ENCODE measurements at regions not wholly inside any gene's neighbourhood (a gene's known extent, or its start where the extent isn't known, plus 50 kb on each side); places are given as distances from the start of the nearest gene placed in this dataset.

- DNase-seq = no peak
- Histone ChIP-seq H3K9me3 (no peaks in the 10 kb centered on the region), H3K4me3 (no peak overlapping the region), H3K27ac (no peak overlapping the region), H3K27me3 (no peaks in the 10 kb centered on the region), H3K4me1 (ENCODE audit: insufficient read depth) (no peaks in the 10 kb centered on the region), H3K36me3 (no peaks in the 10 kb centered on the region)
- intact Hi-C loops (cut with DNase I) = no loop called here
- 71 to 83% (median 79%) methylated on average over 5 to 16 of the region's 16 CpGs for WGBS, 3 donors
- TF ChIP-seq EP300 (IDR thresholded peaks at IDR 0.05) = no peak
Observed at GRCh38 chr19:30116984-30117555, 175.0 kb downstream of the URI1 start.

DNA sequence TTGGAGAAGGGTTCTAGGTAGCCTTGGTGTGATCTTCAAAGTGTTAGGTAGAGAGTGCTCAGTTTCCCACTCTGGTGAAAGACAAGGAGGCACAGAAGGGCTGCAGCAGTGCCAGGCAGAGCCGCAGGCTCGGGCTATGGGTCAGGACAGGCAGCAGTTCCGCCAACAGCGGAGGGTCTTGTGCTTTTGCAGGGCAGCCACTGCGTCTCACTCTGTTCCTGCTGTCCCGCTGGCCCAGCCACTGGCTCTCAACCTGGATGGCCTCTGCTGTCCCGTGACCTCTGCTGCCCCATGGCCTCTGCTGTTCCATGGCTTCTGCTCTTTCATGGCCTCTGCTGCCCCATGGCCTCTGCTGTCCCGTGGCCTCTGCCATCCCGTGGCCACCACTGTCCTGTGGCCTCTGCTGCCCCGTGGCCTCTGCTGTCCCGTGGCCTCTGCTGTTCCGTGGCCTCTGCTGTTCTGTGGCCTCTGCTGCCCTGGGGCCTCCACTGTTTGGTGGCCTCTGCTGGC is 175.7 kb downstream of the URI1 start:
- no peak overlapping the region for H3K27ac ChIP-seq
- H3K36me3 ChIP-seq = no peaks in the 10 kb centered on the region
- intact Hi-C loops (cut with DNase I) = no loop called here
- no peak for DNase-seq
- no peaks in the 10 kb centered on the region for H3K27me3 ChIP-seq
- no peaks in the 10 kb centered on the region for H3K4me1 ChIP-seq (ENCODE audit: insufficient read depth)
- TF ChIP-seq EP300 (IDR thresholded peaks at IDR 0.05) = no peak
- H3K9me3 ChIP-seq = no peaks in the 10 kb centered on the region
- 92 to 96% (median 93%) methylated on average over 12 of the region's 12 CpGs for WGBS, 3 donors
- no peak overlapping the region for H3K4me3 ChIP-seq

GRCh38 chr19:30118221-30118620 is 176.2 kb downstream of the URI1 start:
- TF ChIP-seq CTCF (IDR thresholded peaks at IDR 0.05) (no peak), POLR2A (IDR thresholded peaks at IDR 0.05) (no peak), EP300 (IDR thresholded peaks at IDR 0.05) (no peak)
- Histone ChIP-seq H3K4me1 (ENCODE audit: insufficient read depth) (no peaks in the 10 kb centered on the region), H3K27me3 (no peaks in the 10 kb centered on the region), H3K9me3 (no peaks in the 10 kb centered on the region), H3K27ac (no peak overlapping the region), H3K4me3 (no peak overlapping the region), H3K36me3 (no peaks in the 10 kb centered on the region)
- intact Hi-C loops (cut with DNase I) = no loop called here
- no peak for DNase-seq
- WGBS, 3 donors = 71 to 79% (median 76%) methylated on average over 11 of the region's 11 CpGs

GRCh38 chr19:30118760-30119159 is 176.7 kb downstream of the URI1 start:
- no peak overlapping the region for H3K27ac ChIP-seq
- H3K4me1 ChIP-seq (ENCODE audit: insufficient read depth) = no peaks in the 10 kb centered on the region
- DNase-seq = no peak
- TF ChIP-seq POLR2A (IDR thresholded peaks at IDR 0.05) (no peak), EP300 (IDR thresholded peaks at IDR 0.05) (no peak), CTCF (IDR thresholded peaks at IDR 0.05) (no peak)
- H3K9me3 ChIP-seq = no peaks in the 10 kb centered on the region
- intact Hi-C loops (cut with DNase I) = no loop called here
- no peak overlapping the region for H3K4me3 ChIP-seq
- H3K36me3 ChIP-seq = no peaks in the 10 kb centered on the region
- no peaks in the 10 kb centered on the region for H3K27me3 ChIP-seq
- 71 to 74% (median 73%) methylated on average over 12 of the region's 12 CpGs for WGBS, 3 donors

- H3K4me3 ChIP-seq = no peak overlapping the region
- no peaks in the 10 kb centered on the region for H3K36me3 ChIP-seq
- DNase-seq = no peak
- H3K27ac ChIP-seq = no peak overlapping the region
- TF ChIP-seq POLR2A (IDR thresholded peaks at IDR 0.05) (no peak), CTCF (IDR thresholded peaks at IDR 0.05) (no peak), EP300 (IDR thresholded peaks at IDR 0.05) (no peak)
- intact Hi-C loops (cut with DNase I) = no loop called here
- H3K4me1 ChIP-seq (ENCODE audit: insufficient read depth) = no peaks in the 10 kb centered on the region
- H3K27me3 ChIP-seq = no peaks in the 10 kb centered on the region
- WGBS, 3 donors = 67 to 73% (median 72%) methylated on average over 12 of the region's 12 CpGs
- H3K9me3 ChIP-seq = no peaks in the 10 kb centered on the region
Observed at GRCh38 chr19:30119180-30119908, 177.3 kb downstream of the URI1 start.
